GM19239 (cell line): ENCODE measurements at regions not wholly inside any gene's neighbourhood (a gene's known extent, or its start where the extent isn't known, plus 50 kb on each side); places are given as distances from the start of the nearest gene placed in this dataset.

Experiments used
- DNase-seq: peaks from one replicate; pipeline ENCODE4 v3.0.0; 2011; ENCODE audit warnings: low spot score; ENCODE audit not compliant: insufficient read length
- FAIRE-seq: peaks from 2 replicates; lab custom pipeline; 2011; peaks lifted over from hg19 to GRCh38; lab: Jason Lieb, UNC

DNA sequence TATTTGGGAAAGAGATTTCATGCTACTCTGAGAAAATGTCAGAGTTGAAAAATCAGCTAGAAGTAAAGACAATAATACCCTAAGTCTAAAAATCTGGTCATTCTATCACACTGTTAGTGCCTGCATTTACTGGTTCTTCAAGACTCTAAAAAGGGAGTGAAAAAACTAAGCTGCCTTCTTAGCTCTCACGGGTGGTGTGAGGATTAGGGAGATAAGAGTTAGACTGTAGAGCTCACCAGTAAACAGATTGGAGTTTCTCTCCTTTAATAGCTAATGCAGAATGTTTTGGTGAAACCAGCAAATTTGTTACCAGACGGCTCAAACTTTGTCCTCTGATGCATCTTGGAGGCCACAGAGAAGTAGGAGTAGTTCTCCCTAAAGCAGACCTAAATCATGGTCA is 135.0 kb upstream of the OTX2 start:
- no peak for FAIRE-seq
- DNase-seq: no peak

DNA sequence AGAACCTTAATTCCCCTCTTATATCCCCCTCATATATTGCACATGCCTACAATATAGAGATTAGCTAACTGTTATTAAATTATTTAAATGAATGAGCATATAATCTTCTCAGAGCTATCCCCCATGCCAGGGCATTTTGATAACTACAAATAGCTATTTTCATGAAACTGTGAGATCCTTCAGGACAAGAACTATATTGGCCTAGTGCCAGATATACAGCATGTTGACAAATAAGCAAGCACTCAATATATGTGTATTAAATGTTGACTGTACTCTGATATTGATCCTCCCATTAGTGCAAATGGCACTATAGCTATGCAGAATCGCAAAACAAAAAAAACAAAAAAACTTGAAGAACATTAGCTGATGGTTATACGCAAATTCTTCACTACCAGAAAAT is 134.1 kb upstream of the OTX2 start:
- DNase-seq: no peak
- FAIRE-seq: no peak

DNA sequence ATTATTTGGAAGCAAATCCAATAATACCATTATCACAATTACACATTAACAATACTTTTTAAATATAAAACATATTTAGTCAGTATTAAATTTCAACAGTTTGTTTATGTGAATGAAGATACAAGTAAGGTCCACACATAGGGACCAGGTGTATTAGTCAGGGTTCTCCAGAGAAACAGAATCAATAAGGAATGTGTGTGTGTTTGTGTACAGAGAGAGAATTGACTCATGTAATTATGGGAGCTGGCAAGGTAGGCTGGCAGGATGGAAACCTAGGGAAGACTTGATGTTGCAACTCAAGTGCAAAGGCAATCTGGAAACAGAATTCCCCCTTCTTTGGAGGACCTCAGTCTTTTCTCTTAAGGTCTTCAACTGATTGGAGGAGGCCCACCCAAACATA is 123.2 kb upstream of the OTX2 start:
- no peak for DNase-seq
- FAIRE-seq: no peak

- no peak for DNase-seq
- no peak for FAIRE-seq
These were observed 108.7 kb upstream of the OTX2 start for GRCh38 chr14:56918849-56919574.

DNA sequence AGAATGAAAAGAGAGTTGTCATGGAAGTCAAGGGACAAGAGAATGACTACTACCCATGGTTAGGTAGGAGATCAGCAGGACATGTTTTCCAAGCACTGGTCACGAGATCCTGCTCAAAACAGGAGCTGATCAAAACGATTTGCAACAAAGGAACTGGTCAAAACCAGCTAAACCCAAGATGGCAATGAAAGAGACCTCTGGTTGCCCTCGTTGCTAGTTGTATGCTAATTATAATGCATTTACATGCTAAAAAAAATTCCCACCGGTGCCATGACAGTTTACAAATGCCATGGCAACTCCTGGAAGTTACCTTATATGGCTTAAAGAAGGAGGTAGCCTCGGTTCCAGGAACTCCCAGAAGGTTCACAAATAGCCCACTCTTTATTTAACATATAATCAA is 95.0 kb upstream of the OTX2 start:
- FAIRE-seq (no peak), DNase-seq (no peak)

GRCh38 chr14:56903304-56903969 is 93.2 kb upstream of the OTX2 start:
- FAIRE-seq (no peak), DNase-seq (no peak)

DNA sequence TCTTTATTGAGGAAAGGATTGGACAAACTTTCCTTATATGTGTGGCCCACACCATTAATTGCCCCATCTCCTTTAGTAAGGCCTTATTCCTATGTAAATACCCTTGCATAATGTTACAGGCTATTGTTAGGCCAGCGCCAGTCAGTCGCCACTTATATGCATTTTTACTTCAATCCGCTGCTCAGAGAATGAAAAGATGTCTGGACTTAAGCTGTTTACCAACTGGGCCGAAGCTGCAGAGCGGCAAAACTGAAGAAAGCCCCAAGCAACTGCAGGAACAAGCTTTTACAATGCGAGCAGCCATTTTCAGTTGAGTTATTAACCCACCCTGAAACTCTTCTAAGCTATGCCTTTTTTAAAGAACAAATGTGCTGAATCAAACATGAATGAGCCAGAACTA is 92.1 kb upstream of the OTX2 start:
- FAIRE-seq (no peak), DNase-seq (no peak)

GRCh38 chr14:56900726-56901125 is 90.4 kb upstream of the OTX2 start:
- DNase-seq: no peak
- FAIRE-seq: no peak

GRCh38 chr14:56899829-56900228 is 89.5 kb upstream of the OTX2 start:
- FAIRE-seq (no peak), DNase-seq (no peak)

DNA sequence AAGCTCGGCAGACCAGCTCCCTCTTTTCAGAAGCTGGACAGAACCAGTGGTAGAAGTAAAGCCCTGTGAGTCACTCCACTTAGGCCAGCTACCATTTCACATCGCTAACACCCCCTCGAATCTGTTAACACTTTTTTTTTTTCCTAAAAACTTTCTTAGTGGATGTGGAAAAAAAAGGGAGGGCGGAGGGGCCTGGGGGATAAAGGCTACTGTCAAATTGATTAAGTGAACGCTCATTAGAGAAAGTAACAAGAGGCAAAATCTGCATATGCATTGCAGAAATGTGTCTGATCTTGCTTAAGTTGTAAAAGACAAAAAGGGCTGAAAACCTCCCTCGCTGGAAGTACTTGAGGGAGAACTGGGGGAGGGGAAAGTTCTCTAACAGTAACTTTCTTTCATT is 86.6 kb upstream of the OTX2 start:
- no peak for FAIRE-seq
- no peak for DNase-seq

GRCh38 chr14:56896231-56896630 is 86.0 kb upstream of the OTX2 start:
- DNase-seq (no peak), FAIRE-seq (no peak)

GRCh38 chr14:56895154-56895553 is 84.9 kb upstream of the OTX2 start:
- FAIRE-seq (no peak), DNase-seq (no peak)

- DNase-seq (no peak), FAIRE-seq (no peak)
These were observed 84.3 kb upstream of the OTX2 start for GRCh38 chr14:56894591-56894991.

DNA sequence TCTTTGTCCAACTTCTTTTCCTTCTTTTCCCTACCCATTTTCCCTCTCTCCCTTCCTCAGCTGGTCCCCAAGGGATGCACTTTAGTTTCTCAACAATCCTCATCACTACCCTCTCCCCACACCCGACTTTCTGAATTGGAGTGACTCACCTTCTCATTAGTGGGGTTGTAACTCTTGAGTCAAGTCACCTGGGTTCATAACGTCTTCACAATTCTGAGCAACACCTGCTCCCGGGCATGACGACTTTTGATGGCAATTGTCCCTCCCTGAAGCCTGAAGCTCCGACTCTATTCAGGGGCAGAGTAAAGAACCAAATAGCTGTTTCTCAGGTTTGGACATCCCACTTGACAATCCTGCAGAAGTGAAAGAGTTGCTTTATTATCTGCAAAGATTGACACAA is 82.7 kb upstream of the OTX2 start:
- DNase-seq (no peak), FAIRE-seq (no peak)

GRCh38 chr14:56891226-56891625 is 80.9 kb upstream of the OTX2 start:
- DNase-seq: no peak
- no peak for FAIRE-seq

GRCh38 chr14:56889705-56890104 is 79.4 kb upstream of the OTX2 start:
- FAIRE-seq: no peak
- no peak for DNase-seq

- no peak for DNase-seq
- no peak for FAIRE-seq
These were observed 78.0 kb upstream of the OTX2 start for GRCh38 chr14:56888274-56888673.

DNA sequence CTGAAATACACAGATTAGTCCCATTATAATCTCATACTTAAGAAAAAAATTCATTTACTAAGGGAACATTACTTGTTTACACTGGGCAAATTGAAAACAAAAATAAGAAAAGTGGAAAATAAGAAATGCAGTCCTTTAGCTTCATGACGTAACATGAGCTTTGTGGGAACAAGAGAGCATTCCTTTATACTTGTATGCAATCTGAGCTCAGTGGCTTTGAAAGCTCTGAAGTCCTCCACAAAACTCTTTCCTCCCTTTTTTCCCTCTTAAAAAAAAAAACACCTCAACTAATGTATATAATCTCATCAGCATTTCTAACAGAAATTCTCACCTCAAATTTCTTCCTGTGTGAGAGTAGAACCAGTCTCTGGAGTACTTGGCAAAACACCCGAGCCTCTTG is 76.9 kb upstream of the OTX2 start:
- no peak for FAIRE-seq
- DNase-seq: no peak

- no peak for DNase-seq
- FAIRE-seq: no peak
These were observed 76.3 kb upstream of the OTX2 start for GRCh38 chr14:56886471-56887062.

- no peak for FAIRE-seq
These were observed 75.5 kb upstream of the OTX2 start for GRCh38 chr14:56885825-56886224.

GRCh38 chr14:56884617-56885016 is 74.3 kb upstream of the OTX2 start:
- FAIRE-seq (no peak), DNase-seq (no peak)

More at GRCh38 chr14:56885825-56886224, 75.5 kb upstream of the OTX2 start:
- no peak for DNase-seq

- DNase-seq (no peak), FAIRE-seq (no peak)
These were observed 70.9 kb upstream of the OTX2 start for GRCh38 chr14:56881181-56881580.
